B cell (primary cell): ENCODE measurements at regions not wholly inside any gene's neighbourhood (a gene's known extent, or its start where the extent isn't known, plus 50 kb on each side); places are given as distances from the start of the nearest gene placed in this dataset.

Source experiments
- ATAC-seq: fragments of 200-7000 bp; cut with Tn5 transposase; one replicate; pipeline ENCODE4 v1.10.0; 2021; ENCODE audit warnings: low read depth, mild to moderate bottlenecking, moderate number of reproducible peaks, moderate library complexity
- CTCF ChIA-PET: fragments of 350-600 bp; sonication (Branson Sonifier 250); formaldehyde crosslinking; loops from one replicate; lab custom pipeline; 2021; ENCODE audit warnings: antibody characterized with exemption, inconsistent platforms; lab: Charles Lee
- POLR2A ChIA-PET: fragments of 350-600 bp; sonication (Branson Sonifier 250); formaldehyde crosslinking; loops from one replicate; lab custom pipeline; 2021; ENCODE audit warnings: antibody characterized with exemption; lab: Charles Lee
- DNase-seq: peaks from one replicate; pipeline ENCODE4 v3.0.0; 2013
- H2AFZ ChIP-seq: 2 replicates; pipeline ENCODE4 v1.6.1; 2012; ENCODE audit warnings: mild to moderate bottlenecking, low read depth, low read length; ENCODE audit not compliant: insufficient read depth, poor library complexity, severe bottlenecking
- H3K27ac ChIP-seq, 2 donors: 1 replicate in 1 of 2; 2 replicates in 1 of 2; pipeline ENCODE4 v1.5.1; 2012 to 2013; ENCODE audit warnings: low read length in 2 of 2, mild to moderate bottlenecking in 2 of 2, moderate library complexity in 1 of 2
- H3K27me3 ChIP-seq, 4 experiments: fragments of 200-600 bp in 1 of 4; sonication (generic) in 1 of 4; replicated peaks in 1 of 4; 1 replicate in 2 of 4; 2 replicates in 2 of 4; pipeline versions ENCODE4 v1.6.1 to v1.7.0; 2013 to 2016; ENCODE audit warnings: low read length in 3 of 4, mild to moderate bottlenecking in 2 of 4, mixed read lengths in 1 of 4, moderate library complexity in 1 of 4; ENCODE audit not compliant: insufficient read depth in 4 of 4, control insufficient read depth in 3 of 4; ENCODE audit errors: control extremely low read depth in 1 of 4
- H3K36me3 ChIP-seq, 2 experiments: replicated peaks in 1 of 2; 1 replicate in 1 of 2; 2 replicates in 1 of 2; pipeline versions ENCODE4 v1.6.1 to v1.7.1; 2013; ENCODE audit warnings: low read length in 1 of 2; ENCODE audit not compliant: insufficient read depth in 2 of 2, control insufficient read depth in 1 of 2; ENCODE audit errors: control extremely low read depth in 1 of 2, extremely low read depth in 1 of 2
- H3K4me1 ChIP-seq, 2 donors: fragments of 200-600 bp in 1 of 2; sonication (generic) in 1 of 2; 1 replicate in 1 of 2; 2 replicates in 1 of 2; pipeline versions ENCODE4 v1.5.1 to v1.6.1; 2013 to 2017; ENCODE audit warnings: low read length in 2 of 2; ENCODE audit not compliant: control insufficient read depth in 2 of 2, insufficient read depth in 2 of 2
- H3K4me2 ChIP-seq: replicated peaks from 2 replicates; pipeline ENCODE3; 2012; ENCODE audit warnings: mild to moderate bottlenecking, low read depth, low read length; ENCODE audit not compliant: poor library complexity, severe bottlenecking
- H3K4me3 ChIP-seq, 5 experiments: fragments of 200-600 bp in 1 of 5; sonication (generic) in 1 of 5; 1 replicate in 3 of 5; 2 replicates in 2 of 5; pipeline versions ENCODE4 v1.5.1 to v1.7.0; 2011 to 2016; ENCODE audit warnings: low read length in 4 of 5, mild to moderate bottlenecking in 4 of 5, low read depth in 2 of 5, control low read depth in 1 of 5, moderate library complexity in 1 of 5; ENCODE audit not compliant: insufficient read depth in 1 of 5; ENCODE audit errors: control extremely low read depth in 1 of 5, extremely low read depth in 1 of 5
- H3K79me2 ChIP-seq: fragments of 200-600 bp; sonication (generic); one replicate; pipeline ENCODE4 v1.6.0; 2016; ENCODE audit warnings: low read length; ENCODE audit not compliant: control insufficient read depth, insufficient read depth
- H3K9ac ChIP-seq: fragments of 200-600 bp; sonication (generic); 2 replicates; pipeline ENCODE4 v1.6.1; 2017; ENCODE audit warnings: mild to moderate bottlenecking, low read length, moderate library complexity
- H3K9me3 ChIP-seq, 3 donors: one replicate each; pipeline versions ENCODE4 v1.6.1 to v1.7.1; 2013; ENCODE audit warnings: low read length in 2 of 3; ENCODE audit not compliant: control insufficient read depth in 2 of 3, insufficient read depth in 1 of 3; ENCODE audit errors: control extremely low read depth in 1 of 3
- H4K20me1 ChIP-seq: 2 replicates; pipeline ENCODE4 v1.6.0; 2012; ENCODE audit warnings: mild to moderate bottlenecking, low read length; ENCODE audit not compliant: insufficient read depth, control insufficient read depth, poor library complexity, severe bottlenecking
- H3K27ac Mint-ChIP-seq: one replicate; pipeline ENCODE4 v1.8.0; 2021; ENCODE audit warnings: mixed read lengths
- H3K27me3 Mint-ChIP-seq: one replicate; pipeline ENCODE4 v1.8.0; 2021; ENCODE audit warnings: mixed read lengths
- H3K4me1 Mint-ChIP-seq: one replicate; pipeline ENCODE4 v1.8.0; 2021; ENCODE audit warnings: mixed read lengths
- H3K4me3 Mint-ChIP-seq: one replicate; pipeline ENCODE4 v1.8.0; 2021; ENCODE audit warnings: mixed read lengths
- H3K9me3 Mint-ChIP-seq: one replicate; pipeline ENCODE4 v1.8.0; 2022; ENCODE audit warnings: mixed read lengths; ENCODE audit not compliant: insufficient read depth
- EZH2 ChIP-seq: IDR thresholded peaks from 2 replicates; pipeline ENCODE4 v1.6.1; 2012; ENCODE audit warnings: borderline replicate concordance, low read depth, mild to moderate bottlenecking, moderate library complexity, low read length; ENCODE audit not compliant: insufficient read depth, poor library complexity, severe bottlenecking
- WGBS: methylation state at CpG from one replicate; pipeline ENCODE4 v1.1.5; 2013; ENCODE audit warnings: missing lambda C conversion rate; ENCODE audit not compliant: insufficient coverage; 5-methylcytosine and 5-hydroxymethylcytosine counted together
- intact Hi-C: fragments of 100-400 bp; cut with micrococcal nuclease; formaldehyde crosslinking; loops from one replicate; pipeline ENCODE4 v1.10.0; 2022
- TF ChIP-seq, protein P1 (sequence below): fragments of 200-600 bp; IDR thresholded peaks from one replicate; pipeline ENCODE4 v1.8.0; 2022; ENCODE audit warnings: antibody characterized with exemption, mild to moderate bottlenecking

DNA sequence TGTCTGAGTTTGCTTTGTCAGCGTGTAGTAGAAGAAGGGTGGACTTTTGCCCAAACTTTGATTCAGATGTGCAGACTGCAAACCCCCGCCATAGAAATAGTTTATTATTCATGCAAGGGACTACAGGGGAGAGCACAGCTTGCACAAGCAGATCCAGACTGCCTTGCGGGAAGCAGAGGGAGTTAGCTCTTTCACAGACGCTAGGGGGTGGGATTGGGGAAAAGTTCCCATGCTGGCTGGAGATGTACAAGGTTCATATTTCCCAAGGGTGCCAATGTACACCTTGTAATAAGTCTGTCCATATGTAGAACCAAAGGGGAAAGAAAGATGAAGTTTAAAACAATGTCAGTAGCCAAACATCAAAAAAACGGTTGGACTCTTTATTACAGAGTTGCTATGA is 749.7 kb upstream of the COX7C start:
- Histone ChIP-seq H3K27ac (no peak overlapping the region), H3K27me3 (no peaks in the 10 kb centered on the region), H3K4me2 (no peak overlapping the region), H3K9ac (no peak overlapping the region), H3K36me3 (no peaks in the 10 kb centered on the region), H3K4me1 (no peaks in the 10 kb centered on the region), H2AFZ (no peak overlapping the region), H4K20me1 (no peaks in the 10 kb centered on the region), H3K4me3 (no peak overlapping the region), H3K9me3 (no peaks in the 10 kb centered on the region), H3K79me2 (no peaks in the 10 kb centered on the region)
- ChIA-PET POLR2A (no interaction called here), CTCF (no interaction called here)
- Mint-ChIP-seq H3K4me3 (no peak overlapping the region), H3K4me1 (no peaks in the 10 kb centered on the region), H3K27me3 (no peaks in the 10 kb centered on the region), H3K9me3 (peaks cover 4% of the 10 kb centered on the region), H3K27ac (no peak overlapping the region)
- TF ChIP-seq EZH2: no peak
- TF ChIP-seq, protein P1, sequence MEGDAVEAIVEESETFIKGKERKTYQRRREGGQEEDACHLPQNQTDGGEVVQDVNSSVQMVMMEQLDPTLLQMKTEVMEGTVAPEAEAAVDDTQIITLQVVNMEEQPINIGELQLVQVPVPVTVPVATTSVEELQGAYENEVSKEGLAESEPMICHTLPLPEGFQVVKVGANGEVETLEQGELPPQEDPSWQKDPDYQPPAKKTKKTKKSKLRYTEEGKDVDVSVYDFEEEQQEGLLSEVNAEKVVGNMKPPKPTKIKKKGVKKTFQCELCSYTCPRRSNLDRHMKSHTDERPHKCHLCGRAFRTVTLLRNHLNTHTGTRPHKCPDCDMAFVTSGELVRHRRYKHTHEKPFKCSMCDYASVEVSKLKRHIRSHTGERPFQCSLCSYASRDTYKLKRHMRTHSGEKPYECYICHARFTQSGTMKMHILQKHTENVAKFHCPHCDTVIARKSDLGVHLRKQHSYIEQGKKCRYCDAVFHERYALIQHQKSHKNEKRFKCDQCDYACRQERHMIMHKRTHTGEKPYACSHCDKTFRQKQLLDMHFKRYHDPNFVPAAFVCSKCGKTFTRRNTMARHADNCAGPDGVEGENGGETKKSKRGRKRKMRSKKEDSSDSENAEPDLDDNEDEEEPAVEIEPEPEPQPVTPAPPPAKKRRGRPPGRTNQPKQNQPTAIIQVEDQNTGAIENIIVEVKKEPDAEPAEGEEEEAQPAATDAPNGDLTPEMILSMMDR: no peak
- intact Hi-C loops: no loop called here
- no peak for DNase-seq
- no peak for ATAC-seq
- 87% methylated on average over 4 of the region's 5 CpGs for WGBS

DNA sequence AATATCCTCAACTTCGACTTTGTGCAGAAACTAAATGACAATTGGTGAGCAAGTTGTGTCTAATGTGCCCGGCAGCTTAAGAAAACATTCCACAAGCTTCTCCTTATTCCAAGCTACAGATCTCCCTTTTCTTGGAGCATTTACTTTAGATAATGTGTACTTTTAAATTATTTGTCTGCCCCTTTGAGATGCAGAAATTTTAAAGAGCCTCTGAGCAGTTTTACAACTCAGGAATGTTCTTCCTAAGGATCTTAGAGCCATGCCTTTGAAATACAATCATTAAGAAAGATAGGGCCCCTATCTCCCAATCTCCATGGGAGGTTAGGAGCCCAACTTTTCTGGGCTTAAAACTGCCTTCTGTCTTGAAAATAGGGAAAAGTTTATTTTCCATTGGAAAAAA is 723.7 kb upstream of the COX7C start:
- H2AFZ ChIP-seq: no peak overlapping the region
- H3K27ac Mint-ChIP-seq: no peak overlapping the region
- no peak overlapping the region for H3K4me2 ChIP-seq
- TF ChIP-seq, protein P1: no peak
- no peak for TF ChIP-seq EZH2
- peaks cover 2% of the 10 kb centered on the region for H3K9me3 Mint-ChIP-seq
- WGBS: no CpG with 5 or more reads among the region's 2 CpGs
- H4K20me1 ChIP-seq: no peaks in the 10 kb centered on the region
- no peaks in the 10 kb centered on the region for H3K79me2 ChIP-seq
- no peak overlapping the region for H3K4me3 Mint-ChIP-seq
- no peaks in the 10 kb centered on the region for H3K27me3 ChIP-seq
- H3K4me1 Mint-ChIP-seq: no peaks in the 10 kb centered on the region
- no peaks in the 10 kb centered on the region for H3K4me1 ChIP-seq
- H3K27ac ChIP-seq: no peak overlapping the region
- no peaks in the 10 kb centered on the region for H3K36me3 ChIP-seq
- H3K9me3 ChIP-seq: no peaks in the 10 kb centered on the region
- POLR2A ChIA-PET: no interaction called here
- intact Hi-C loops: no loop called here
- ATAC-seq (no peak), DNase-seq (no peak)
- no peak overlapping the region for H3K4me3 ChIP-seq
- H3K9ac ChIP-seq: no peak overlapping the region
- H3K27me3 Mint-ChIP-seq: no peaks in the 10 kb centered on the region
- CTCF ChIA-PET: no interaction called here
